ENCODE measurements at regions not wholly inside any gene's neighbourhood (a gene's known extent, or its start where the extent isn't known, plus 50 kb on each side); places are given as distances from the start of the nearest gene placed in this dataset.

DNA sequence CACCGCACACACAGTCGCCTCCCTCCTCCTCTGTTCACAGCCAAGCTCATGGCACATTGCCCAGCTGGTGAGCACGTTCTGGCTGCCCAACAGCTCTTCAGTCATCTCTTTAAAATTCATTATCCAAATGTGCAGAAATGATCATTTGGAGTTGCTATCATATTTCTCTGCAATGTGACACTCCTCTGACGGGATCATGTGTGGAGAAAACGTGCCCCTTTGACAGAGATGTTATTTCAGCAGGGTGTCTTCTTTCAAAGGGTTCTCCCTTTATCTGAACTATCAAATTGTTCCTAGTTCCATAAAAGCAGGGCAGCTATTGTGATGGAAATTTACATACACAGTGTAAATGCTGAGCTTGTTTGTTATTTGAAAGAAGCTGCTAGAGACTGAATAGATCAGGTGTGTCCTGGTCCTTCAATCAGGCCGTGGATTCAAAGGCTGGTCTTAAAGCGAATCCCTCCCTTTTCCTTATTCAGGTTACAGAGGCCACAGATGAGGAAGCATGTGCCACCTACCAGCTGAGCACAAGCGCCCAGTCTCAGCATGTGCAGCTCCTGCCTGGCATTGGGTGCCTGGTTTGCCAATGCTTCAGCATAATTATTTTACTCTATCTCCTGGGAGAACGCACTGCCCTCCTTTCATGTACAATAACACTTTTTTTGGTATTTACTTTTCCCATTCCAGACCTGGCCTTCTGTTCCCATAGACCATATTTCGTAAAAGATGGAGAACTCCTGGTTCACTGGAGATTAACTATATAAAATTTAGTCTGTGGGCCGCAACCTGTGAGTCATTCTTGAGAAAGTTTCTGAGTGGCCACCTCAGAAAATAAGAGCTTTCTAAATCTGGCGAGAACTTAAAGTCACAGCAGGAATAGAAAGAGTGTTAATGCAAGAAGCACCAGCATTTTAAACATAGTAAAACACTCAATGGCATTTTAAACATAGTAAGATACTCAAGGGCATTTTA, 433.7 kb downstream of the ENC1 start:
- no peak for DNase-seq

GRCh38 chr5:74205767-74206578, 434.6 kb downstream of the ENC1 start:
- no peak for DNase-seq

DNA sequence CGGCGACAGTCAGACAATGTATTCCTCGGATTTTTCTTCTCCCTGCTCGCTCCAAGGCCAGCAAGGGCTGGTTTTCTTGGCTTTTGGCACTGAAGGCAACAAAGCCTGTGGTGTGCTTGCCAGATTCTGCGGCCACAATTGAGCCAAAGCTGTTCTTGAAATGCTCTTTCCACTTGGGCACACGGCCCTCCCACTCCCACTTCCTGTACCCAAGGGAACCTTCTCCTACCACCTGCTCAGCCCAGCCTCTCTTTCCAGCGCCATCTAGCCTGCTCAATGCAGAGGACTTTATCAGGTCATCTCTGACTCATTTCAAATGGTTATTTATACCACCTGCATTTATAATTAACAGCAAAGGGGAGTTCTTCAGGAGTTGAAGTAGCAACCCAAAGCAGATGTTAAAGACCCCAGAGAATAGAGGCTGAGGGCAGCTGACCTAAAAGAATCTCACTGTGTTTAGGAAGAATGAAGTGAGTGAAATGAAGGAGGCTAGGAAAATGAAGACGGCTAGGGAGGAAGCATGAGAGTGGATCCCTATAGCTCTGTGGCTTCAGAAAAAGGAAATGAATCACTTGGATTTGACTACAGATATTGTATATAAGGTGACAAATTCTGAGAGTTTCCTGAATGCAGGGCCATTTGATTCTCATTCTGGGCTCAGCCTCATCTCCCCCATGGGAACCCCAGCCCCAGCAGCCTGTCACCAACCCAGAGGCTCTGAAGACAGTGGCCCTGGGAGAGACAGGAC, 439.0 kb downstream of the ENC1 start:
- no peak for DNase-seq

DNA sequence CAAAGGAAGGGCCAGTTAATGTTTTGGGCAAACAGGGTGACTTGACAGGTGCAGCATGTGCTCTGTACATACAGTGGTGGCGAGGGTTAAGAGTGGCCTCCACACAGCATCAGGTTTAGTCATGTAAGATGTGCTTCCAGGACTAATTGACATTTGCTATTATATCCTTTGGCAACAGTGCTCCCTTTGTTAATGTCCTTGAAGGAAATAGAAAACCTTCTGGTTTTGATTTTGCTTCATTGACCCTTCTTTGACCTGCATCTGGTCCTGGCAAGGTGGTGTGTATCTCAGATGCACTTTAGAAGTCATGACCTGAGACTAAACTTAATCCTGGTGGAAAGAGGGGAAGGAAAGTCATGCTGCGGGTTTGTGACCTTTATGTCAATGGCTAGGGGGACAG, 440.0 kb downstream of the ENC1 start:
- DNase-seq: no peak

DNA sequence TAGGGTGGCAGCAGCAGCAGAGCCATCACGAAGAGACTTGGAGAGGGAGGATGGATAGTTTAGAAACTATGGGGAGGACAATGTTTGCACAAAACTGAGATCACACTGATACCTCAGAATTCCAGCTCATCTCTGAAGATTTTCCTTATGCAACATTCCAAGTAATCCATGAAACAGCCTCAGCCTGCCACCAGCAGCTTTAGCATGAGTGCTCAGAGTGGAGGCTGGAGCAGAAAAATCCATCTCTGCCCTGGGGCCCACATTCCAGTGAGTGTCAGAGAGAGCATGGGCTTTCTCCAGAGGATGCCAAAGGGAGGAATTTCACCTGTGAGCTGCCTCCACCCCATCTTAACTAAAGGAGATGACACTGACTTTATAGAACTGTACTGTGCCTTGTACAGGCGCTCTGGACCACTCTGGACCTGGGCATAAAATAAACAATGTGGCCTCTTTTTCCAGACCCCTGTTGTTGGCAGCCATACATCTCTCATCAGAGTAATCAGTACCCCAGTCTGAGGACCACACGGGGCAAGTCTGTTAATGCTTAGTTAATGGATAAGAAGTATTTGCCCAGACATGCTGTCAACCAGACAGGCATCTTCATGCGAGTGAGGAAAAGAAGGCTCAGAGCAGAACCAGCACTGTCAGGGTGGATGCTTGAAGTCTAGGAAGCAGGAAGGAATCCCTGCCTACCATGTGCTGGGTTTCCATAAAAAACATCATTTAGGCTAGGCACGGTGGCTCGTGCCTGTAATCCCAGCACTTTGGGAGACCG, 440.9 kb downstream of the ENC1 start:
- no peak for DNase-seq

- DNase-seq: no peak
Observed at GRCh38 chr5:74199005-74199404, 441.5 kb downstream of the ENC1 start.

DNA sequence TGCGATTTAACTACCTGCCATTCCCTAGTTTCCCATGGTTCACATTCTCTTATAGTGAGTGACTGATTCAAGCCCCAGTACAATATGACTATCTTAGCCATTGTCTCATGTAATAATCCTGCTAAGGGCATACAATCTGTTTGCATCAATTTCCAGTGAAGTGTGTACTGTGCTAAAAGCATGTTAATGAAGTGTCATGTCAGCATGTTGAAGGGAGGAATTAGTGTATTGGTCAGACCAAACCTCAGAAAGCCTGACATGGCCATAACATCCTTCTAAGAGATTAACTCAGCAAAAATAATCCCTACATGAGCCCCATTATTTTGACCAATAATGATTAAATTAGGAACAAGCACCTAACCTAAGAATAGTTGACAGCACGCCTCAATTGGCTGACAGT, 442.4 kb downstream of the ENC1 start:
- DNase-seq: no peak

GRCh38 chr5:74196233-74196632, 444.3 kb downstream of the ENC1 start:
- no peak for DNase-seq

GRCh38 chr5:74194196-74194595, 446.3 kb downstream of the ENC1 start:
- DNase-seq: no peak

GRCh38 chr5:74192606-74193299, 447.8 kb downstream of the ENC1 start:
- DNase-seq: no peak

DNA sequence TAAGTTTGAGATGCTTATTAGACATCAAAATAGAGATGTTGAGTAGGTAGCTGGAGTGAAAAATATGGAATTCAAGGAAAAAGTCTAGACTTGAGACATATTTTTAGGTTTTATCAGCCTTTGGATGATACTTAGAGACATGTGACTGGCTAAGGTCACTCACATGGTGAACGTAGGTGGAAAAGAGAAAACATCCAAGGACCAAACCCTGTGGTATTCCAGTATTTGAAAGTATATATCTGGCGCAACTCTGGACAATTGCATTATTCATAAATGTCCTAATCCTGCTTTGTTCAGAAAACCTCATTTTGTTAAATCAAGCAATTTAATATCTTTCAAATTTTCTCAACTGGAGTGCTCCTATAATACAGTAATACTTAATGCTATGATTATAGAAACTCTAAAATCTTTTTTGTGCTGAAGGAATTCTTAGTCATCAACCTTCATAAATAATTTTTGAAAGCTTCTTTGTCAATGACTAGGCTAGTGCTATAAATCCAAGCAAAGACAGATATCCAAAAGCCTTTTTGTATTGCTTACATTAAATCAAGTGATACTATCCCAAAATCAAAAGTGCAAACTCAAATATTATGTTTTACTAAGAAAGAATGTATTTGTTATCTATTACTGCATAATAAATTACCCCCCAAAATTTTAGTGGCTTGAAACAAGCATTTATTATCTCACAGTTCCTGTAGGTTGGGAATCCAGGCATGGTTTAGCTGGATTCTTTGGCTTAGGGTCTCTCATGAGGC, 452.0 kb downstream of the ENC1 start:
- DNase-seq: no peak

DNA sequence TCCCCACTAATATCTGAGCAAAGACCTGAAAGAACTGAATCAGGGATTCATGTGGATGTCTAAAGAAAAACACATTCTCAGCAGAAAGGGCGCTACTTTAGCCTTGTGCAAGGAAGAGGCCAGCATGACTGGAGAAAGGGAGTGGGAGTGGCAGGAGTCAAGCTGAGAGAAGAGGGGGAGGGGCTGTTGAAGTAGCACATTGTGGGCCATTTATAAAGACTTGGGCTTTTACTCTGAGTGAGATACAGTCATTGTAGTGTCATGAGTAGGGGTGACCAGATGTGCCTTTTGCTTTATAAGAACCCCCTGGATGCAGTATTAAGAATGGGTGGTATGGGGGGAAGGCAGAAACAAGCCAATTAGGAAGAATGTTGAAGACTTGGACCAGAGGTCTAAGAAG, 452.8 kb downstream of the ENC1 start:
- DNase-seq: no peak

- no peak for DNase-seq
Observed at GRCh38 chr5:74186356-74187315, 453.9 kb downstream of the ENC1 start.

- DNase-seq: no peak
Observed at GRCh38 chr5:74185599-74185998, 454.9 kb downstream of the ENC1 start.

GRCh38 chr5:74184649-74185048, 455.9 kb downstream of the ENC1 start:
- no peak for DNase-seq

DNA sequence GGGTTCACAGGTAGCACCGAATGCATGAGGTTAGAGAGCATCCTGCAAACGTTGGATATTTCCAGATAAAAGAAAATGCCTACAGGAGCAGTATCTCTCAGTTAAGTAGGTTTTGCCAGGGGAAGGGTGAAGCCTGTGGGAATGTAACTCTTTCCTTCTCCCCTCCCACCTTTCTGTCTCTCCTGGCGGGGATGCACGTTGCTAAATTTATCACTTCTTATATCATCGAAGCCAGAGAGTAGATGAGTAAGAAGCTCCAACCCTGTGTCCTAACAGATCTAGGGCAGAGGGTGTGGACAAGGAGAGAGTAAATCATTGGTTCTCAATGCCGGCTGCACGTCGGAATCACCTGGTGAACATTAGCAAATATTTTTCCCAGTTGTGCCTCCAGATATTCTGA, 457.5 kb downstream of the ENC1 start:
- DNase-seq: no peak

DNA sequence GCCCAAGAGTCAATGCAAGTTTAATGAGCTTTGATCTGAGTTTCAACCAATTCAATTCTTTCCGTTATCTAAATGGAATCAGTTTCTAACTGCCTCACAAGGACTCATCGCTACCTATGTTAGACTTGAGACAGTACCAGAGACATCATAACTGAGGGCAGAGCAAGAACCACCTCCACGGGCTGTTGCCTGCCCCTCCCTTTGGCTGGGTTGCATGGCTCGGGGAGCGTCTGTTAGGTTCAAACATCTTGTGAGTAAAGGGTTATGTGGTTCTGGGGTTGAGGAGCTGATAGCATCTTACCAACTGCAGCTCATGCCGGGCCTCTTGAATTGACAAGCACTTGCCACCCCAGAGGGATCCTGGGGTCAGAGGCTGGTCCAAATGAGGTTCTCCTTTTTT, 457.9 kb downstream of the ENC1 start:
- DNase-seq: no peak

DNA sequence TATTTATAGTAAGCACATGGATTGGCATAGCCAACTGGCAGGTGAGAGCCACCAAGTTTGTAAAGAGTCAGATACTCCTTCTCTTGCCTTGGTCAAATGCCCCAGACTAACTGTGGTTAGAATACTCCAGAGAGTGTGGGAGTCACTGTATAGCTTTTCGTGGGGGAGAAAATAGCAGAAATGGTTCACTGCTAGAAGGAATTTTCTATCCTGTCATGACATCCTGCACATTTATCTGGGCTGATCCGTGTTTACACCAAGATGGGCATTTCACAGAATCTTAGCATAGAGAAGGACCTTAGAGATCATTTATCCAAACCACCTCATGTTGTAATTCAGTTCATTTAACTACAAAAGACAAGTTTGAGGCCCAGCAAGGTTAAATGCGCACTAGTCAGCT, 460.8 kb downstream of the ENC1 start:
- no peak for DNase-seq

DNA sequence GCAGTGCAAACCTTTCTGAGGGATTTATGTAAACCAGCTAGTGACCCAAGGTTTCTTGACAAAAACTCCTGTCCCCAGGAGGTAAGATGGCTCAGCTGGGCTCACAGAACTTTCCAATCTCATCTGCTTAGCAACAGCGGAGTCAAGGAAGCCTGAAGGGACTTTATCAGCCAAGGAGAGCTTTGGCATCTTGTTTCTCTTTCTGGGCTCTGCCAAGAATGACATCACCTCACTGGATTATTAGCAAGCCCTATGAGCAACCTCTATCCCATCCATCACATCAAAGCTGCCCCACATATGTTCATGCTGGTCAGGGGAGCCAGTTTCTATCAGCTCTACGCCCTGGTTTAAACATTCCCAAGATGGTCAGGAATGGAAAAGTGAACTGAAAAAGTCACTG, 461.3 kb downstream of the ENC1 start:
- DNase-seq: no peak

DNA sequence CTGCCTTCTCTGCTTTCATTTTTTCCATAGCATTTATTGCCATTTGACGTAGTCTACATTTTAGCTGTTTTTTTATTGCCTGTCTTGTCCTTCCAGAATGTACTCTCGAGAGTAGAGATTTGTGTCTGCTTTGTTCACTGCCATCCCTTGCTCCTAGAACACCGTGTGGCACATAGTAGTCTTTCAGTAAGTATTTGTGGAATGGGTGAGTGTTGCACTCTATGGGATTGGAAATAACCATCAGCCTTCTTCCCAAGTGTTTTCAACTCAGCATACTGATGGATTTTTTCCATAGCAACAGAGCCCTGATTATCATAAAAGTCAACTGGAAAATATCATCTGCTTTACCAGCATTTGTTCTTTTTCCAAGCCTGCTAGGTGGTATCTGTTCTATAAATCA, 462.6 kb downstream of the ENC1 start:
- no peak for DNase-seq
